KG1 (cell line): ENCODE measurements at regions not wholly inside any gene's neighbourhood (a gene's known extent, or its start where the extent isn't known, plus 50 kb on each side); places are given as distances from the start of the nearest gene placed in this dataset.
"Not testable (repeated sequence)": the region's sequence is repeated elsewhere in the genome, so short reads cannot be mapped to it uniquely, and the experiment has no call there.

Experiments used
- DNase-seq: peaks from one replicate; lab custom pipeline; 2025; lab: John Stamatoyannopoulos, UW

DNA sequence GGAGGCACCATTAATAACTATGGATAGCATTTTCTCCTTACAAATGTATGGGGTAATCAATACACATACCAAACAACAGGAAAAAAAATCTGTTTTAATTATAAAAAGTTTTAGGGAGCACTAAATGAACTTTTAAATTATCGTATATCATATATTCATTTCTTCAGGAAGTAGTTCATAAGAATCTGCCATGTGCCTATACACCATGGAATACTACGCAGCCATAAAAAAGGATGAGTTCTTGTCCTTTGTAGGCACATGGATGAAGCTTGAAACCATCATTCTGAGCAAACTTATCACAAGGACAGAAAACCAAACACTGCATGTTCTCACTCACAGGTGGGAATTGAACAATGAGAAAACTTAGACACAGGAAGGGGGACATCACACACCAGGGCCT is 162.1 kb upstream of the RASA1 start:
- no peak for DNase-seq

- DNase-seq: no peak
These were observed 157.9 kb upstream of the RASA1 start for GRCh38 chr5:87109746-87110145.

DNA sequence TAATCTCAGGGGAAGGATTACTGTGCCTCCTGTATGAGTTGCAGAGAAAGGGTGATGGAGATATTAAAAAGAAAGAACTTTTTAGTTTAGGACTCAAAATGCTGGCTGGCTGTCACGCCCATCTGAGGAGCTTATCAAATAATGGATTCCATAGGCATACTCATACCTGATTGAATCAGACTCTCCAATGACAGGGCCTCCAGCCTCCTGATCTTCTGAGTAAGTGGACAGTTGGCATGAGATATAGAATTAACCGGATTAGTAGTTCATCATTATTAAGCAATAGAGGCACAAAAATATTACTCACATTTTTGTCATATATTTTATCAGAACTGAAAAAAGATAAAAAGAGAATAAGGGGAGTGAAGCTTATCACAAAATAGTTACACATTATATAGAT is 157.0 kb upstream of the RASA1 start:
- no peak for DNase-seq

- no peak for DNase-seq
These were observed 153.8 kb upstream of the RASA1 start for GRCh38 chr5:87113861-87114260.

DNA sequence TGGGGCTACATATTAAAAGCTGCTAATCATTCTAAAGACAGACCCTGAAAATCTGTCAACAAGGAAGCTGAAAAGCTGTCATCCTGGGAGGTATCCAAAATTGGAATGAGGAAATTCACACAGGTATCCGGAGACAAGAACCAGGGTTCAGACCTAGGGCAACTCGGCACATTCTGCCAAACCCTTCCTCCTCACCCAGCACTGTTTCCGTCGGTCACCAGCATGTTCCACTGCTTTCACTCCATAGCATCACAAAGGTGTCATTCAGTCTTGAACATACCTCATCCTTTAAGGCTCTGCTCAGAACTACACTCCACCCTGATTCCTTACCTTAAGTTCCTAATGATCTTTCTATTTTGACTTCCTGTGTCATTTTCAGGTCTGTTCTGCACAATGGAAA is 153.1 kb upstream of the RASA1 start:
- DNase-seq: no peak

DNA sequence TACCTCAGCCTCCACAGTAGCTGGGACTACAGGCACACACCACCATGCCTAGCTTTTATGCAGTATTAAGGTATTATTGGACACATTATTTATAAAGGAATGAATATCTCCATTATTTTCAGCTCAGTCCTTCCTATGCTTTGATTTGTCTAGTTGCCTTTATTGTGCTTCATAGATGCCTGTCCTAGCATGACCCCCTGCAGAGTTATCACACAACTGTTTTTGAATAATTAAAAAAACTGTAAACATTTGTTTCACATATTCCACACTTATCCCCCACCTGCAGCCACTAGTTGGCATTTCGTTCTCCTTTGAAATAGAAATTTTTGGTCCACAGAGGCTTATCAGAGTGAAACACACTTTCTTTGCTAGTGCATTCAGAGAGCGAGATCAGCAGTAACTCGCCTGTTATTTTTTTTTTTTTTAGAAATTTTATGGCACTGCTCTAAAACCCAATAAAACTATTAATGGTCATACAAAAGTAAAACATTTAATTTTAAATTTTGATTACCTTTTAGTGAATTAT is 151.8 kb upstream of the RASA1 start:
- no peak for DNase-seq

- no peak for DNase-seq
These were observed 150.7 kb upstream of the RASA1 start for GRCh38 chr5:87116825-87117512.

- DNase-seq: no peak
These were observed 148.1 kb upstream of the RASA1 start for GRCh38 chr5:87119588-87119987.

DNA sequence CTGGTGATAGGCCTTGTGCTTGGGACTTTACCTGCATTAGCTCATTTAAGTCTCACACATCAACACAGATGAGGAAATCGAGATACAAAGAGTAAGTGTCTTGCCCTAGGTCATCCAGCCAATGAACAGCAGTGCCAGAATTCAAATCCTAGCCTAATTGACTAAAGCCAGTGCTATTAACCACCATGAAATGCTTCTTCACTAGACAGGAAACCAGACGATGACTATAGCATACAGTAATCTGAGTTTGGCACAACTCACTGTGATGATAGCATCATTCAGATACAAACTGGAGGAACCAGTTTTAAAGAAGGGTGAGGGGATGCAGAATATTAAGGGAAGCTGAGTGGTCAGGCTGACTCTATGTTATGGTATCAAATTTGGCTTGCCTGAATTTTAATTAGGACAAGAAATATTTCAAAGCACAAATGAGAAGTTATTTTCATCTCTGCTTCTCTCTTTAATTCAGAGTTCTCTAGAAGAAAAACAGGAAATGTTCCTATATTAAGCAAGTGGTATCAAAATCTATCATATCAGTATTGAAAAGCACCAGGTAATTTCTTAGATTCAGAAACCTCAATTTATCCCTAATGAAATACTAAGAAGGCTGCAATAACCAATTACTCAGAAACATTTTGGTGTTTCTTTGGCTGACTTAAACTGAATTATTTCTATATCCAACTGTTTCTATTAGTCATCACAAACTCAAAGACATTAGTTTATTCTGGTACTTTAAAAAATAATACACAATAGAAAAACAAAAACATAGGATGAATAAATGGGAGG is 147.0 kb upstream of the RASA1 start:
- DNase-seq: no peak

GRCh38 chr5:87121304-87122150 is 146.2 kb upstream of the RASA1 start:
- DNase-seq: peak; percentile 14

DNA sequence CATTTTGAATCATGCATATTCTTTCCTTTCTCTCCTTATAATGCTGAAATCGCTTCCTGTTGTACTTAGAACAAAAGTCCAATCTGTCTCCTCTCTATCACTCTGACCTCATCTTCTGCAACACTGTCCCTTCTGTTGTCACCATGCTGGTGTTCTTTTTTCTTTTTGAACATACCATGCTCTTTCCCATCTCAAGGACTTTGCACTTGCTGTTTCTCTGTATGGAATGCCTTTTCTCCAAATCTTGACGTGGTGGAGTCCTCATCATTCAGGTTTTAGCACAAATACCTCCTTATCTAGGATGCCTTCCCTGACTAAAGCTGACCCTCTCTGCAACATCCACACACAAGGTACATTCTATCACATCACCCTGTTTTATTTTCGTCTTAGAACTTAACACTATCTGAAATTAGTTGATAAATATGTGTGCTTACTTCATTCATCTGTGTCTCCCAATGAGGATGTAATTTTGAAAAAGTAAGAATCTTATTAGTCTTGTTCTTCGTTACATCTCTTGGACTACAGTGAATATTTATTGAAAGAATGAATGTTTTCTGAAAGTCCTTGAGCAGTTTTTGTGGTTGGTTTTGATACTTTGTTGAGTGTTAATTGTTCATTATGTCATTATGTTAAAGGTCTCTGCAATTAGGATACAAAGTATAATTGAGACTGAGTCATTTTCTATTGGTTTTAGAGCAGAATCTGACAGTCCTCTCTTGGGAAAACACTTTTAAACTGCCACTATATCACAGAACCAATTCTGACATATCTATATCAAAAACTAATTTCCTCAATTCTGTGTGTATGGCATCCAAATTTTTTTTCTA is 145.3 kb upstream of the RASA1 start:
- DNase-seq: no peak

DNA sequence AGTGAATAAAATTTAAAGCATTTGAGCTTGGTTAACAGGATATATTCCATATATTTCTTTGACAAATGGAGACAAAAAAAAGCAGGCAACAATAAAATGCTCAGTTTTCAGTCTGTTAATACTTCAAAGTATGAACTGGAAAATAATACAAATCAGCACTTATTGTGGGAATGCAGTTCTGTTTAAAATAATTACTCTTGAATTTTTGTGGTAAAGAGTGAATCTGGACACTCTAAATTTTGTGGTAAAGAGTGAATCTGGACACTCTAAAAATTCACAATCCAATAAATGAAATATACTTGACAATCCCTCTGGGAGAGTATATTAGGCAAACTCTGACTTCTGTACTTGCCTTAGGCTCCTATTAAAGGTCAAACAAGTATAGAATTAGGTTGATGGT is 141.9 kb upstream of the RASA1 start:
- no peak for DNase-seq

DNA sequence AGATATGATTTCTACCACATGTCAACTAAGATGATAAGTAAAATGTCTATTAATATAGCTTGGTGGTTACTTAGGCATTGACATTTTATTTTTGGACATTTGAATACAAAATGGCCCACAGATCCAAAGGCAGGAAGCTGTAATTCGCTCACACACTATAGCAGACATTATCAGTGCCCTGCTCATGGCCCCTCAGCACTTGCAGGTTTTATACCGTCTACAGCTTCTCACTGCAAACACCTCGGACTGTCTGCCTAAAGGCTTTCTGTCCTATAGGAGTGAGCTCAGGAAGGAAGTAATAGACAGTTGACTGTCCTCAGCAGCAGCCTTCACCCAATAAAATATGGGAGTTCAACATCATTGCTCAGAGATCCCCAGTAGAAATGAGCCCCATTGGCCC is 140.8 kb upstream of the RASA1 start:
- DNase-seq: no peak

GRCh38 chr5:87127426-87127825 is 140.3 kb upstream of the RASA1 start:
- no peak for DNase-seq

GRCh38 chr5:87127956-87128687 is 139.6 kb upstream of the RASA1 start:
- no peak for DNase-seq

GRCh38 chr5:87129046-87129445 is 138.6 kb upstream of the RASA1 start:
- DNase-seq: no peak

DNA sequence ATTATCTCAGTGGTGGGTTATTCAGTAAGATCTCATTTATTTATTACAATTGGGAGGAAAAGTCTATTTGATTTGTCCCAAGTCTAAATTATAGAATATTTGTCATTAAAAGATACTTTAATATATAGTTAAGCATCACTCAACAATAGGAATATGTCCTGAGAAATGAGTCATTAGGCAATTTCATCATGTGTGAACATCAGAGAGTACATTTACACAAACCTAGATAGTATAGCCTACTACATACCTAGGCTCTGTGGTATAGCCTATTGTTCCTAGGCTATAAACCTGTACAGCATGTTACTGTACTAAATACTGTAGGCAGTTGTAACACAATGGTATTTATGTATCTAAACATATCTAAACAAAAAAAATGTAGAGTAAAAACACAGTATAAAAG is 135.0 kb upstream of the RASA1 start:
- DNase-seq: no peak

- DNase-seq: not testable (repeated sequence)
These were observed 133.2 kb upstream of the RASA1 start for GRCh38 chr5:87134513-87134912.

DNA sequence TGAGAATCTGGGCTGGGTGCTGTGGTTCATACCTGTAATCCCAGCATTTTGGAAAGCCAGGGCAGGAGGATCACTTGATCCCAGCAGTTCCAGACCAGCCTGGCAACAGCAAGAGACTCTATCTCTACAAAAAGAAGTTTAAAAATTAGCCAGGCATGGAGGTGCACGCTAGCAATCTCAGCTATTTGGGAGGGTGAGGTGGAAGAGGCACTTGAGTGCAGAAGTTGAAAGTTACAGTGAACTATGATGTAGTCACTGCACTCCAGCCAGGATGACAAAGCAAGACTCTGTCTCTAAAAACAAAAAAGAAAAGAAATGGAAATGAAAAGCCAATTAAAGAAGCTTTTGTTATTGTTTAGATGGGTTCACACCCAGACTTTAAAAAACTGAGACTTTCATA is 131.6 kb upstream of the RASA1 start:
- DNase-seq: no peak

DNA sequence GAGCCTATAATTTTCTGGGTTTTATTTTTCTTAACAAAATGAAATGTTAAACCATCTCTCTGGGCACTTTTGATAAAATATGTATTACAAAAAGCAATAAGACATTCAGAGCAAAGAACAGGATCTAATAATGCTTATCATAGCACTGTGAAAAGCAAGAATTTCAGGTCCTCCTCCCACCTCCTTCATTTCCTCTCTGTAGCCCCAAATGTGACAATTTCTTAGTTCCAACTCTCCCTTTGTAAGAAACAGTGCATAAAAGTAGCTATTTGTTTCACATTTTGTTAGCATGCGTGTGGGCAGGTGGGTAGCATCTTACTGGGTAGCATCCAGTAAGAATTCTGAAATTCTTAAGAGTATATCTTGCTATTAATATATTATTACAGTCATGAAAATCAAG is 130.9 kb upstream of the RASA1 start:
- DNase-seq: no peak

GRCh38 chr5:87137283-87137682 is 130.4 kb upstream of the RASA1 start:
- DNase-seq: no peak
